ENCODE measurements at regions not wholly inside any gene's neighbourhood (a gene's known extent, or its start where the extent isn't known, plus 50 kb on each side); places are given as distances from the start of the nearest gene placed in this dataset.

DNA sequence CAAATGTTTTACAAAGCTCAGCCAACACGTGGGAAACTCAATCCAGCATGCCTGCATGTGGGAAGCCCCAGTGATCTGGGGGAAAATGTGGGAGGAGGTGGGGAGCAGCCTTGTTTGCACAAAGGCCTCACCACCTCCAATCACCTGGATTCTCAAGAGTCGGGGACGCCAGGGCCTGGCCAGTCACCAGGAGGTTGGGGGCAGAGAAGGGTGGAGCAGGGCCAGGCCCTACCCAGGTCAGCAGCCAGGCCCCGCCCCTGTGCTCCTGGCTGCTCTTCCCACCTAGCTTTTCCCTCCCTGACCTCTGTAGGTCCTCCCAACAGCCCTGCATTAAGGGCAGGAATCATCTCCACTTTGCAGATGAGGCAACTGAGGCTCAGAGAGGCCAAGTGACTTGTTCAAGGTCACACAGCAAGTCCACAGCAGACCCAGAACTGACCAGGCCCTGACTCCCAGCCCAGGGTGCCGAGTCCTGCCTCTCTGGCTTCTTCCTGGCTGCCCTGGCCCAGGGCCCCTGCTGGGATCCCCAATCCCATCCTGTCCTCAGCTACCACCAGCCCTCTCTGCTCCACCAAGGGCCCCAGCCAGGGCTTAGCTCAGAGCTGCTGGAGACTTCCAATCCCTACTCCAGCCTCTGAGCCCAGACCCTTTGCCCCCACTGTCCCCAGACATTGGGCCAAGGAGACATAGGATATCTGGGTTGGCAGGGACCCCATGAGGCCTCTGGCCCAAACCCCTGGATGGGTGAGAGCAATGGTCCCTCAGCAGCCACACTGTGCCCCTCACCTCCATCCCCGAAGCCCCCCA, 508.6 kb downstream of the PTPRU start:
- no peak for DNase-seq

GRCh38 chr1:29743931-29744330, 507.6 kb downstream of the PTPRU start:
- DNase-seq, result no peak

GRCh38 chr1:29743264-29743663, 506.9 kb downstream of the PTPRU start:
- no peak for DNase-seq

DNA sequence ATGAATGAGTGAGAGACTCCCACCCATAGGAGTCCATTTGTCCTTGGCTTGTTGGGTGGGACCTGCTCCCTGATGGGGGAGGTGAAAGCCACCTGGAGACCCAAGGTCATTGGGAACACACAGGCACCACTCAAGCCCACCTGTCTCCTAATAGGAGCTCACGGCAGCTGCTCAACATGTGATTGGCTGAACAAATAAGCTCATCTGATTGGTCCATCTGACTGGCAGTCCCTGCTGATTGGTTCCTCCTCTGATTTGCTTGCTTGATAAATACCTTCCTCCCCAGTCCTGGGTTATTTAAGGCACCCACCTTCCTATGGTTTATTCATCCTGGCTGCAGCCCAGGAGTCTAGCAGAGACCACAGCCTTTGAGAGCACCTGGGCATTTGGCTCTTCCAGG, 502.9 kb downstream of the PTPRU start:
- no peak for DNase-seq

- no peak for DNase-seq
Observed at GRCh38 chr1:29736582-29737188, 500.4 kb downstream of the PTPRU start.

GRCh38 chr1:29732453-29732852, 496.1 kb downstream of the PTPRU start:
- no peak for DNase-seq

GRCh38 chr1:29730623-29731022, 494.3 kb downstream of the PTPRU start:
- DNase-seq, result no peak

DNA sequence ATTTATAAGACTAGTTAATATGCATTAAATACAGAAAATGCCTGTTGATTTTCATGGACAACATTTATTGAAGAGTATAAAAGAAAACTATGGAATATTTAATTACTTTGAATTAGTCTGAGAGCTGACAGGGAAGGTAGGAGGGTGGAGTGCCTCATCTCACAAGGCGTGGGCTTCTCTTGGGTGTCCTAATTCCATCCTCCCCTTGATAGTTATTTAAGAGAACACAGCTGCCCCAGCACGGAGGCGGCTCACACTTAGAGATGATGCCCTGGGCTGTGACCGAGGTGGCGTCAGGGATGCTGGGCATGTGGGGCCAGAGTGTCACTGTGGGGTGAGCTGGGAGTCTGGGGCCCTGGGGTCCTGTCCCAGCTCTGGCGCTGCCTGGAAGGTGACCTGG, 493.0 kb downstream of the PTPRU start:
- no peak for DNase-seq

DNA sequence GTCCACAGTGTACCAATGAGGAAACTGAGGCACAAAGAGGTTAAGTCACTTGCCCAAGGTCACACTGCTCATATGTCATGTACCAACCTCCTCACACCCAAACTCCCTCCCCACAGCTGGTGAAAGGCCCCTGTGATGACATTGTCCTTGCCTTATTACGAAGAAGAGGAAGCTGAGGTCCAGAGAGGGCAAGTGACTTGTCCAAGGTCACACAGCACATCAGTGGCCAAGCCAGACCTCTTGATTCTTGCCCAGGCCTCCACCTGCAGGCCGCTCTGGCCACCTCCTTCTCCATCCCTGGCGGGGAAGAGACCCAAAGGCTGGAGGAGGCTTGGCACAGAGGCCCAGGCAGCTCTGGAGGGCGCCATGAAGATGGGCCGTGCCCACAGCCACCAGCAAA, 492.4 kb downstream of the PTPRU start:
- no peak for DNase-seq

DNA sequence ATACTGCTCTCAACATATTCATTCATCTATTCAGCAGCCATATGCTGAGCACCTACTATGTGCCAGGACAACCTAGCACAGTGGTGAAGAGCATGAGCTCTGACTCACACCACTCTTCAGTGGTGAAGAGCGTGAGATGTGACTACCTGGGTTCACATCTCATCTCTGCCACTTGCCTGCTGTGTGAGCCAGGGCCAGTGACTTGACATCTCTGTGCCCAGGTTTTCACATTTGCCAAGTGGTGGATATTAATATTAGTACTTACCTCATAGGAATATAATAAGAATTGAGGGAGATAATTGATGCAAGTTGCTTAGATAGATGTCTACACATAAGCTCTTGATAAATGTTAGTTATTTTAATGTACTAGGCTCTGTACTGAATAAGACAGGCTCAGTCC, 488.9 kb downstream of the PTPRU start:
- DNase-seq, result no peak

GRCh38 chr1:29722598-29722997, 486.3 kb downstream of the PTPRU start:
- DNase-seq, result no peak

- DNase-seq, result no peak
Observed at GRCh38 chr1:29719253-29719652, 482.9 kb downstream of the PTPRU start.

- DNase-seq, result no peak
Observed at GRCh38 chr1:29718791-29719190, 482.5 kb downstream of the PTPRU start.

DNA sequence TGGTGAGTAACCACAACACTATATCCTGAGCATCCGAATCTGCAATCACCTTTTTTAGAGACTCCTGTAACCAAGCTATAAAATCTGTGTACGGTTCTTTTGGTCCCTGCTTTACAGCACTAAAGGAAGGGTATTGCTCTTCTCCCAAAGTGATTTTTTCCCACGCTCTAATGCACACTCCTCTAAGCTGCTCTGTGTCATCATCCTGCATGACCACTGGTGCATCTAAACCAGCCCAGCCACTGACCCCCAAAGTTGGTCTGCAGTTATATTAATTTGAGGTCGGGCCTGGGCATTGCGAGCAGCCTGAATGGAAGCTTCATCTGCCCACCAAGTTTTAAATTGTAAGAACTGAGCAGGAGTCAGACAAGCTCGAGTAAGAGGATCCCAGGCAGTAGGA, 480.0 kb downstream of the PTPRU start:
- DNase-seq, result no peak

DNA sequence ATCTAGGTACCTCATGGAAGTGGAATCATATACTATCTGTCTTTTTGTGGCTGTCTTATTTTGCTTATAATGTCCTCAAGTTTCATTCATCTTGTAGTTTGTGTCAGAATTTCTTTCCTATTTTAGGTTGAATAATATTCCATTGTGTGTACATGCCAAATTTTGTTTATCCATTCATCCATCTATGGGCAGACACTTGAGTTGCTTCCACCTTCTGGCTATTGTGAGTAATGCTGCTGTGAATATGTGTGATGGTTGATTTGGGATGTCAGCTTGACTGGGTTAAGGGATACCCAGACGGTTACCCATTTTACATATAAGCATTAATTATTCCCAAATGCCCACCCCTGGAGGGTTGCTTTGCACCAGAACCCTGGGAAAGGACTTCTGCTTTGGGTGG, 477.5 kb downstream of the PTPRU start:
- no peak for DNase-seq

DNA sequence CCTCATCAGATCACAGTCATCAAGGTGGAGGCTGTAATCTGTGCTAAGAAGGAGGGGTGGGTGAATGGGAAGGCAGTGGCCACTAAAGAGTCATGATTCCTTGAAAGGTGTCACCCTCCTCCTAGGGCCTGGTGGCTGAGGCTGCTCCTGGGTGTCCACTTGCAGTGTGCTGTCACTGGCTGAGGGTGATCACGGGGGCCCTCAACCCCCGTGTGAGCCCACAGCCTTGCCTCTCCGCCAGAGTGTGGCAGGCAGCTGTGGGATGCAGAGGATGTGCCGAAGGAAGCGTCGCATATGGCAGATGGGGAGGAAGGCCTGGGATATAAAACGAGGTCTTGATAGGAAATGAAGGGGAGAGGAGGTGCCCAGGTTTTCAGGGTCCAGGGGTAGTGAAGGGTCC, 476.5 kb downstream of the PTPRU start:
- DNase-seq, result no peak

DNA sequence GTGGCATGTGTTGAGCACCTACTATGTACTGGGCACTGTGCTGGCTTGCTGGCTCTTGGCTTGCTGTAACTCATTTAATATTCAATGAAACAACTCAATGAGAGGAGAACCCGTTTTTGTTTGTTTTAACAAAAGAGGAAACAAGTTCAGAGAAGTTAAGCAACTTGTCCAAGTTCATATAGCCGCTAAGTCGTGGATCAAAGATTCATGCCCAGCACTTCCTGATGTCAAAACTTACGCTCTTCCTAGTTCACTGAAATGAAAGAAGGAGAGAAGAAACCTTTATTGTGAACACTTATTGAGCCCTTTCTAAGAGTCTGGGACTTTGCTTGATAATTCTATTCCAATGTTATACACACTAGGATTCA, 475.9 kb downstream of the PTPRU start:
- no peak for DNase-seq

DNA sequence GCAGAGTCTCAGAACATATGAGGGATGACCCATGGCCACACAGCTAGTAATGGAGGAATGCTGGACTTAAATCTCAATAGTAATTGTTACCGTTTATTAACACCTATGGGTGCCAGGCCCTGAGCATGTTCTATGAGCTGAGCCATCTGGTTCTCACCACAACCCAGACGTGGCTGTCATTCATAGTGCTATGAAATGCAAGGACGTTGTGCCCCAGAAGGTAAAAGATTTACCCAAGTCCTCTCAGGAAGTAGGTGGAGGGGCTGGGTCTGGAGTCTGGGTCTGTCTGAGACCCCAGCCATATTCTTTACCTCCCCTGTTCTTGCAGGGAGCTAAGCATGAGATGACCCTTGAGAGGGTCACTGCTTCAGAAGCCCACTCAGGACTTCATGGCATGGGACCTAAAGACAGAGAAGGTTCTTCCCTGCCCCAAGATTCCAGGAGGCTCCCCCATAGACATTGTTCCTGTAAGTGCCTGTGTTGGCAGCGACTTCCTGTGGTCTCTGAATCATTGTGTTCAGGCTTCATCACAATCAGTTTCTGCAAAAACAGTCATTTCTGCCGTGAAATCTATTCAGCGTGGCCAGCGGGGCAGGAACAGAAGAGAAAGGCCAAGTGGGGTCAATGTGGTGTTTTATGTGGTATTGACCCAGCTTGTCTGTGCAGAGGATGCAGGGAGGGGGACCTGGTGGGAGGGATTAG, 475.4 kb downstream of the PTPRU start:
- no peak for DNase-seq

- DNase-seq, result peak; percentile 19
Observed at GRCh38 chr1:29709704-29710280, 473.5 kb downstream of the PTPRU start.

GRCh38 chr1:29708796-29709703, 472.7 kb downstream of the PTPRU start:
- peak; percentile 64 for DNase-seq

- DNase-seq, result no peak
Observed at GRCh38 chr1:29708381-29708780, 472.1 kb downstream of the PTPRU start.

- DNase-seq, result no peak
Observed at GRCh38 chr1:29707796-29708195, 471.5 kb downstream of the PTPRU start.

- DNase-seq, result peak; percentile 70
Observed at GRCh38 chr1:29706936-29707335, 470.6 kb downstream of the PTPRU start.
